Duodenal mucosa (tissue), 2 donors: ENCODE measurements at regions not wholly inside any gene's neighbourhood (a gene's known extent, or its start where the extent isn't known, plus 50 kb on each side); places are given as distances from the start of the nearest gene placed in this dataset.
"Not testable (repeated sequence)": the region's sequence is repeated elsewhere in the genome, so short reads cannot be mapped to it uniquely, and the experiment has no call there.

ENCODE experiments used
- H3K27ac ChIP-seq: one replicate; pipeline ENCODE4 v1.7.0; 2013; ENCODE audit warnings: low read depth, low read length
- H3K27me3 ChIP-seq, 2 donors: one replicate each; pipeline ENCODE4 v1.7.0; 2013; ENCODE audit warnings: low read length in 2 of 2, control low read depth in 1 of 2; ENCODE audit not compliant: insufficient read depth in 2 of 2, control insufficient read depth in 1 of 2
- H3K36me3 ChIP-seq, 2 donors: one replicate each; pipeline ENCODE4 v1.7.0; 2013; ENCODE audit warnings: low read length in 2 of 2, control low read depth in 1 of 2; ENCODE audit not compliant: insufficient read depth in 2 of 2, control insufficient read depth in 1 of 2
- H3K4me1 ChIP-seq, 2 donors: one replicate each; pipeline ENCODE4 v1.7.0; 2013; ENCODE audit warnings: low read length in 2 of 2, control low read depth in 1 of 2; ENCODE audit not compliant: insufficient read depth in 2 of 2, control insufficient read depth in 1 of 2
- H3K4me3 ChIP-seq, 2 donors: one replicate each; pipeline ENCODE4 v1.7.0; 2013; ENCODE audit warnings: low read length in 2 of 2, low read depth in 1 of 2
- H3K9ac ChIP-seq, 2 donors: one replicate each; pipeline ENCODE4 v1.7.0; 2013; ENCODE audit warnings: low read length in 2 of 2, low read depth in 1 of 2
- H3K9me3 ChIP-seq, 2 donors: one replicate each; pipeline ENCODE4 v1.7.0; 2013; ENCODE audit warnings: low read length in 2 of 2, control low read depth in 1 of 2; ENCODE audit not compliant: control insufficient read depth in 1 of 2

- H3K4me3 ChIP-seq, H3K9ac ChIP-seq, H3K36me3 ChIP-seq, H3K9me3 ChIP-seq, H3K4me1 ChIP-seq, H3K27ac ChIP-seq, H3K27me3 ChIP-seq: not testable (repeated sequence)
Measured at GRCh38 chr16:26596033-26596432, 470.7 kb upstream of the C16orf82 start.

- no peaks in the 10 kb centered on the region for H3K4me1 ChIP-seq
- H3K4me3 ChIP-seq = no peak overlapping the region
- H3K36me3 ChIP-seq = no peaks in the 10 kb centered on the region
- no peaks in the 10 kb centered on the region for H3K9me3 ChIP-seq
- H3K27me3 ChIP-seq = no peaks in the 10 kb centered on the region
- no peak overlapping the region for H3K27ac ChIP-seq
- no peak overlapping the region for H3K9ac ChIP-seq
Measured at GRCh38 chr16:26598061-26598460, 468.7 kb upstream of the C16orf82 start.

GRCh38 chr16:26598998-26599784 is 467.5 kb upstream of the C16orf82 start:
- H3K9ac ChIP-seq = no peak overlapping the region
- H3K27ac ChIP-seq = no peak overlapping the region
- H3K4me1 ChIP-seq = no peaks in the 10 kb centered on the region
- no peaks in the 10 kb centered on the region for H3K27me3 ChIP-seq
- no peaks in the 10 kb centered on the region for H3K36me3 ChIP-seq
- H3K9me3 ChIP-seq = no peaks in the 10 kb centered on the region
- no peak overlapping the region for H3K4me3 ChIP-seq

- Histone ChIP-seq H3K27ac (no peak overlapping the region), H3K27me3 (no peaks in the 10 kb centered on the region), H3K4me3 (no peak overlapping the region), H3K9me3 (no peaks in the 10 kb centered on the region), H3K36me3 (no peaks in the 10 kb centered on the region), H3K9ac (no peak overlapping the region), H3K4me1 (no peaks in the 10 kb centered on the region)
Measured at GRCh38 chr16:26599785-26600104, 467.0 kb upstream of the C16orf82 start.

GRCh38 chr16:26601335-26601734 is 465.4 kb upstream of the C16orf82 start:
- Histone ChIP-seq H3K9ac (no peak overlapping the region), H3K9me3 (no peaks in the 10 kb centered on the region), H3K4me3 (no peak overlapping the region), H3K27ac (no peak overlapping the region), H3K4me1 (no peaks in the 10 kb centered on the region), H3K27me3 (no peaks in the 10 kb centered on the region), H3K36me3 (no peaks in the 10 kb centered on the region)

- Histone ChIP-seq H3K27me3 (no peaks in the 10 kb centered on the region), H3K36me3 (no peaks in the 10 kb centered on the region), H3K27ac (no peak overlapping the region), H3K4me1 (no peaks in the 10 kb centered on the region), H3K4me3 (no peak overlapping the region), H3K9me3 (no peaks in the 10 kb centered on the region), H3K9ac (no peak overlapping the region)
Measured at GRCh38 chr16:26605626-26606271, 461.0 kb upstream of the C16orf82 start.

- Histone ChIP-seq H3K9me3 (no peaks in the 10 kb centered on the region), H3K4me1 (no peaks in the 10 kb centered on the region), H3K27ac (no peak overlapping the region), H3K36me3 (no peaks in the 10 kb centered on the region), H3K27me3 (no peaks in the 10 kb centered on the region), H3K4me3 (no peak overlapping the region), H3K9ac (no peak overlapping the region)
Measured at GRCh38 chr16:26606381-26607150, 460.2 kb upstream of the C16orf82 start.

- no peaks in the 10 kb centered on the region for H3K4me1 ChIP-seq
- no peak overlapping the region for H3K4me3 ChIP-seq
- H3K36me3 ChIP-seq = no peaks in the 10 kb centered on the region
- no peak overlapping the region for H3K27ac ChIP-seq
- H3K27me3 ChIP-seq = no peaks in the 10 kb centered on the region
- H3K9ac ChIP-seq = no peak overlapping the region
- peaks cover 0 to 4% of the 10 kb centered on the region in 2 donors for H3K9me3 ChIP-seq
Measured at GRCh38 chr16:26614237-26614841, 452.4 kb upstream of the C16orf82 start.

- no peak overlapping the region for H3K4me3 ChIP-seq
- no peaks in the 10 kb centered on the region for H3K27me3 ChIP-seq
- H3K9me3 ChIP-seq = peaks cover 3 to 10% of the 10 kb centered on the region in 2 donors
- H3K27ac ChIP-seq = no peak overlapping the region
- H3K4me1 ChIP-seq = no peaks in the 10 kb centered on the region
- H3K36me3 ChIP-seq = no peaks in the 10 kb centered on the region
- no peak overlapping the region for H3K9ac ChIP-seq
Measured at GRCh38 chr16:26623442-26623841, 443.3 kb upstream of the C16orf82 start.

GRCh38 chr16:26627958-26628357 is 438.8 kb upstream of the C16orf82 start:
- Histone ChIP-seq H3K4me1 (no peaks in the 10 kb centered on the region), H3K27ac (no peak overlapping the region), H3K4me3 (no peak overlapping the region), H3K9ac (no peak overlapping the region), H3K9me3 (peaks cover 3 to 13% of the 10 kb centered on the region in 2 donors), H3K36me3 (no peaks in the 10 kb centered on the region), H3K27me3 (no peaks in the 10 kb centered on the region)
